SK-N-MC (cell line): ENCODE measurements at regions not wholly inside any gene's neighbourhood (a gene's known extent, or its start where the extent isn't known, plus 50 kb on each side); places are given as distances from the start of the nearest gene placed in this dataset.

Source experiments
- EZH2 ChIP-seq: fragments of 200-600 bp; sonication (generic); IDR thresholded peaks from one replicate; pipeline ENCODE4 v1.6.1; 2017; ENCODE audit warnings: antibody characterized with exemption
- FOXP2 ChIP-seq: optimal IDR thresholded peaks from 2 replicates; pipeline ENCODE3; 2011; ENCODE audit warnings: mild to moderate bottlenecking, moderate library complexity; ENCODE audit not compliant: insufficient read depth; ENCODE audit errors: extremely low read length, control extremely low read depth
- POLR2AphosphoS5 ChIP-seq: IDR thresholded peaks from 2 replicates; pipeline ENCODE4 v1.6.1; 2012; ENCODE audit warnings: mild to moderate bottlenecking, low read depth, low read length, borderline replicate concordance

GRCh38 chr2:238646803-238647202, 201.1 kb upstream of the TWIST2 start:
- no peak for TF ChIP-seq POLR2AphosphoS5
- TF ChIP-seq EZH2: no peak
- no peak for TF ChIP-seq FOXP2
